ENCODE measurements at regions not wholly inside any gene's neighbourhood (a gene's known extent, or its start where the extent isn't known, plus 50 kb on each side); places are given as distances from the start of the nearest gene placed in this dataset.

- H3K9me3 ChIP-seq, result no peaks in the 10 kb centered on the region
- DNase-seq (no peak), ATAC-seq (no peak)
- H3K4me3 ChIP-seq, result no peak overlapping the region
- WGBS, 3 donors, result 85 to 92% (median 91%) methylated on average over 2 of the region's 2 CpGs
- TF ChIP-seq CTCF (IDR thresholded peaks at IDR 0.05), result no peak
- intact Hi-C loops (cut with DNase I), result no loop called here
- no peaks in the 10 kb centered on the region for H3K27me3 ChIP-seq (ENCODE audit: insufficient read depth in 3 of 3, low read length in 2 of 3)
- no peaks in the 10 kb centered on the region for H3K4me1 ChIP-seq
- no peak overlapping the region for H3K27ac ChIP-seq
- H3K36me3 ChIP-seq (ENCODE audit: insufficient read depth in 1 of 2, low read depth in 1 of 2), result no peaks in the 10 kb centered on the region
Measured at GRCh38 chr20:12358655-12359009, 440.9 kb downstream of the BTBD3 start.

- 4 to 19% (median 18%) methylated on average over 1 of the region's 1 CpG for WGBS, 3 donors
- no peaks in the 10 kb centered on the region for H3K4me1 ChIP-seq
- H3K4me3 ChIP-seq, result no peak overlapping the region
- no peak for TF ChIP-seq CTCF (IDR thresholded peaks at IDR 0.05)
- ATAC-seq (no peak), DNase-seq (no peak)
- intact Hi-C loops (cut with DNase I), result no loop called here
- H3K9me3 ChIP-seq, result no peaks in the 10 kb centered on the region
- no peaks in the 10 kb centered on the region for H3K27me3 ChIP-seq (ENCODE audit: insufficient read depth in 3 of 3, low read length in 2 of 3)
- H3K27ac ChIP-seq, result no peak overlapping the region
- no peaks in the 10 kb centered on the region for H3K36me3 ChIP-seq (ENCODE audit: insufficient read depth in 1 of 2, low read depth in 1 of 2)
Measured at GRCh38 chr20:12371990-12372389, 454.3 kb downstream of the BTBD3 start.

DNA sequence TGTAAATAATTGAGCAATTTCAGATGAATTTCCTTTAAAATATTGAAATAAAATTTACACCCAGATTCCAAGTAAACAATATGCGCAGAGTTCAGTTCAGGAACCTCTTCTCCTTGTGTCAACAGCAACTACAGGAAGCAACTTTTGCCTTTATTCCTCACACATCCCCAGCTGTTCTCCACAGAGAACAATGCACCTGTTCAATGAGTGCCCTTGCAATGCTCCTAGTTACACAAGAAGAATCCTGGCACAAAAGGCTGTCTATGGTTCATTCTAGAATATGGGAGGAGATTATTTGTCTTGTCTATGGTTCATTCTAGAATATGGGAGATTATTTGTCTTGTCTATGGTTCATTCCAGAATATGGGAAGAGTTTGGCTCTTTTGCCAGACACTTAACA lies 454.9 kb downstream of the BTBD3 start:
- Histone ChIP-seq H3K4me3 (no peak overlapping the region), H3K36me3 (ENCODE audit: insufficient read depth in 1 of 2, low read depth in 1 of 2) (no peaks in the 10 kb centered on the region), H3K27ac (no peak overlapping the region), H3K4me1 (no peaks in the 10 kb centered on the region), H3K27me3 (ENCODE audit: insufficient read depth in 3 of 3, low read length in 2 of 3) (no peaks in the 10 kb centered on the region), H3K9me3 (no peaks in the 10 kb centered on the region)
- intact Hi-C loops (cut with DNase I), result no loop called here
- DNase-seq (no peak), ATAC-seq (no peak)
- 44 to 57% (median 54%) methylated on average over 1 of the region's 1 CpG for WGBS, 3 donors
- no peak for TF ChIP-seq CTCF (IDR thresholded peaks at IDR 0.05)

- DNase-seq (no peak), ATAC-seq (no peak)
- Histone ChIP-seq H3K9me3 (no peaks in the 10 kb centered on the region), H3K27ac (no peak overlapping the region), H3K36me3 (ENCODE audit: insufficient read depth in 1 of 2, low read depth in 1 of 2) (no peaks in the 10 kb centered on the region), H3K27me3 (ENCODE audit: insufficient read depth in 3 of 3, low read length in 2 of 3) (no peaks in the 10 kb centered on the region), H3K4me1 (no peaks in the 10 kb centered on the region), H3K4me3 (no peak overlapping the region)
- intact Hi-C loops (cut with DNase I), result no loop called here
- no peak for TF ChIP-seq CTCF (IDR thresholded peaks at IDR 0.05)
Measured at GRCh38 chr20:12375967-12376366, 458.3 kb downstream of the BTBD3 start.

GRCh38 chr20:12383821-12384220 lies 466.1 kb downstream of the BTBD3 start:
- Histone ChIP-seq H3K9me3 (no peaks in the 10 kb centered on the region), H3K27ac (no peak overlapping the region), H3K4me3 (no peak overlapping the region), H3K27me3 (ENCODE audit: insufficient read depth in 3 of 3, low read length in 2 of 3) (no peaks in the 10 kb centered on the region), H3K36me3 (ENCODE audit: insufficient read depth in 1 of 2, low read depth in 1 of 2) (no peaks in the 10 kb centered on the region), H3K4me1 (no peaks in the 10 kb centered on the region)
- WGBS, 3 donors, result 15 to 19% (median 16%) methylated on average over 1 of the region's 1 CpG
- ATAC-seq, result no peak
- no peak for TF ChIP-seq CTCF (IDR thresholded peaks at IDR 0.05)
- intact Hi-C loops (cut with DNase I), result no loop called here
- DNase-seq, result no peak
